PC-9 (cell line): ENCODE measurements at regions not wholly inside any gene's neighbourhood (a gene's known extent, or its start where the extent isn't known, plus 50 kb on each side); places are given as distances from the start of the nearest gene placed in this dataset.

ENCODE experiments used
- BruUV-seq: library from RNA; stranded (reverse); fragments of 400-500 nt; replicated peaks from 2 replicates; lab custom pipeline; 2021; lab: Mats Ljungman, UMichigan
- CTCF ChIA-PET: fragments of 300-600 bp; sonication (Branson Sonifier 250); formaldehyde crosslinking; loops from one replicate; lab custom pipeline; 2022; ENCODE audit warnings: antibody characterized with exemption; lab: Charles Lee
- POLR2A ChIA-PET: fragments of 300-600 bp; sonication (Branson Sonifier 250); formaldehyde crosslinking; loops from one replicate; lab custom pipeline; 2022; ENCODE audit warnings: antibody characterized with exemption; ENCODE audit not compliant: unreplicated experiment; lab: Charles Lee
- DNase-seq, 2 experiments: peaks; one replicate each; pipeline versions ENCODE4 v3.0.0 to v3.0.0-alpha.2; 2015 to 2022; ENCODE audit warnings: mixed read lengths in 1 of 2
- H2AFZ ChIP-seq: fragments of 200-600 bp; sonication (generic); 2 replicates; pipeline ENCODE4 v1.8.1; 2017; ENCODE audit warnings: antibody characterized with exemption
- H3F3A ChIP-seq: fragments of 200-600 bp; sonication (generic); 2 replicates; pipeline ENCODE4 v1.8.1; 2017; ENCODE audit warnings: antibody characterized with exemption, mild to moderate bottlenecking, low read depth; ENCODE audit not compliant: insufficient read depth
- H3K27ac ChIP-seq: fragments of 200-600 bp; sonication (generic); 2 replicates; pipeline ENCODE4 v1.6.1; 2016; ENCODE audit warnings: mixed run types
- H3K27me3 ChIP-seq: fragments of 200-600 bp; sonication (generic); 2 replicates; pipeline ENCODE4 v1.6.1; 2016; ENCODE audit warnings: low read depth, mixed run types; ENCODE audit not compliant: insufficient read depth
- H3K36me3 ChIP-seq: fragments of 200-600 bp; sonication (generic); 2 replicates; pipeline ENCODE4 v1.6.1; 2016; ENCODE audit warnings: low read depth, mixed run types
- H3K4me1 ChIP-seq: fragments of 200-600 bp; sonication (generic); replicated peaks from 2 replicates; pipeline ENCODE4 v1.6.1; 2016; ENCODE audit warnings: mixed run types; ENCODE audit not compliant: insufficient read depth
- H3K4me2 ChIP-seq: fragments of 200-600 bp; sonication (generic); 2 replicates; pipeline ENCODE4 v1.6.1; 2017; ENCODE audit warnings: mixed run types
- H3K4me3 ChIP-seq: fragments of 200-600 bp; sonication (generic); 2 replicates; pipeline ENCODE4 v1.6.1; 2016; ENCODE audit warnings: mixed run types
- H3K79me2 ChIP-seq: fragments of 200-600 bp; sonication (generic); 2 replicates; pipeline ENCODE4 v1.6.1; 2017; ENCODE audit warnings: low read depth, mixed run types
- H3K9me2 ChIP-seq: fragments of 200-600 bp; sonication (generic); 2 replicates; pipeline ENCODE4 v1.8.1; 2017; ENCODE audit warnings: mild to moderate bottlenecking; ENCODE audit not compliant: insufficient read depth
- H3K9me3 ChIP-seq: fragments of 200-600 bp; sonication (generic); 2 replicates; pipeline ENCODE4 v1.8.1; 2016; ENCODE audit warnings: low read depth; ENCODE audit not compliant: insufficient read depth
- H4K20me1 ChIP-seq: fragments of 200-600 bp; sonication (generic); 2 replicates; pipeline ENCODE4 v1.8.1; 2017; ENCODE audit not compliant: insufficient read depth
- CTCF ChIP-seq: fragments of 200-600 bp; sonication (generic); conservative IDR thresholded peaks from 2 replicates; pipeline ENCODE4 v1.6.1; 2017; ENCODE audit warnings: mixed run types, antibody characterized with exemption, mild to moderate bottlenecking, moderate library complexity
- EZH2 ChIP-seq: fragments of 200-600 bp; sonication (generic); IDR thresholded peaks from 2 replicates; pipeline ENCODE4 v1.8.0; 2017; ENCODE audit warnings: antibody characterized with exemption, low read depth
- intact Hi-C: fragments of 100-400 bp; cut with micrococcal nuclease; formaldehyde crosslinking; loops from one replicate; pipeline ENCODE4 v1.10.0; 2022; ENCODE audit not compliant: unreplicated experiment

GRCh38 chr14:85087201-85087600, 442.7 kb upstream of the FLRT2 start:
- H2AFZ ChIP-seq, result no peak overlapping the region
- DNase-seq, result no peak
- no peaks in the 10 kb centered on the region for H3K4me1 ChIP-seq
- no peak overlapping the region for H3K4me2 ChIP-seq
- no peaks in the 10 kb centered on the region for H3F3A ChIP-seq
- CTCF ChIA-PET, result no interaction called here
- no peaks in the 10 kb centered on the region for H3K79me2 ChIP-seq
- BruUV-seq, result no TSS peak
- H3K9me3 ChIP-seq, result no peaks in the 10 kb centered on the region
- no peaks in the 10 kb centered on the region for H3K9me2 ChIP-seq
- H3K27ac ChIP-seq, result no peak overlapping the region
- TF ChIP-seq CTCF (no peak), EZH2 (no peak)
- no peaks in the 10 kb centered on the region for H4K20me1 ChIP-seq
- intact Hi-C loops, result no loop called here
- no peaks in the 10 kb centered on the region for H3K36me3 ChIP-seq
- no peaks in the 10 kb centered on the region for H3K27me3 ChIP-seq
- H3K4me3 ChIP-seq, result no peak overlapping the region
- POLR2A ChIA-PET, result no interaction called here

- H3K36me3 ChIP-seq, result no peaks in the 10 kb centered on the region
- BruUV-seq, result no TSS peak
- no peaks in the 10 kb centered on the region for H3K4me1 ChIP-seq
- no peaks in the 10 kb centered on the region for H4K20me1 ChIP-seq
- no peak overlapping the region for H3K4me3 ChIP-seq
- ChIA-PET CTCF (no interaction called here), POLR2A (no interaction called here)
- no peaks in the 10 kb centered on the region for H3K9me3 ChIP-seq
- TF ChIP-seq EZH2 (no peak), CTCF (no peak)
- H3K27ac ChIP-seq, result no peak overlapping the region
- no peaks in the 10 kb centered on the region for H3F3A ChIP-seq
- DNase-seq, result no peak
- H2AFZ ChIP-seq, result no peak overlapping the region
- no peak overlapping the region for H3K4me2 ChIP-seq
- H3K27me3 ChIP-seq, result no peaks in the 10 kb centered on the region
- no peaks in the 10 kb centered on the region for H3K79me2 ChIP-seq
- no peaks in the 10 kb centered on the region for H3K9me2 ChIP-seq
- intact Hi-C loops, result no loop called here
These were observed 441.8 kb upstream of the FLRT2 start for GRCh38 chr14:85088192-85088591.

GRCh38 chr14:85090681-85091080, 439.3 kb upstream of the FLRT2 start:
- TF ChIP-seq CTCF (no peak), EZH2 (no peak)
- POLR2A ChIA-PET, result no interaction called here
- no TSS peak for BruUV-seq

More at GRCh38 chr14:85090681-85091080, 439.3 kb upstream of the FLRT2 start:
- Histone ChIP-seq H3K4me3 (no peak overlapping the region), H3K4me2 (no peak overlapping the region), H3K9me3 (no peaks in the 10 kb centered on the region), H4K20me1 (no peaks in the 10 kb centered on the region), H3K27ac (no peak overlapping the region), H3K79me2 (no peaks in the 10 kb centered on the region), H3F3A (no peaks in the 10 kb centered on the region), H3K27me3 (no peaks in the 10 kb centered on the region), H3K4me1 (no peaks in the 10 kb centered on the region), H2AFZ (no peak overlapping the region), H3K36me3 (no peaks in the 10 kb centered on the region), H3K9me2 (no peaks in the 10 kb centered on the region)
- intact Hi-C loops, result no loop called here
- CTCF ChIA-PET, result no interaction called here
- no peak for DNase-seq
